HEK293 (cell line): ENCODE measurements at regions not wholly inside any gene's neighbourhood (a gene's known extent, or its start where the extent isn't known, plus 50 kb on each side); places are given as distances from the start of the nearest gene placed in this dataset.
"Not testable (repeated sequence)": the region's sequence is repeated elsewhere in the genome, so short reads cannot be mapped to it uniquely, and the experiment has no call there.

Experiments used
- CTCF ChIA-PET: fragments of 350-600 bp; formaldehyde crosslinking; extraction: SDS; loops from one replicate; lab custom pipeline; 2021; ENCODE audit warnings: antibody characterized with exemption; lab: Yijun Ruan, JAX
- POLR2A ChIA-PET: fragments of 300-600 bp; formaldehyde crosslinking; extraction: SDS; loops from one replicate; lab custom pipeline; 2020; ENCODE audit warnings: antibody characterized with exemption, inconsistent platforms; lab: Yijun Ruan, JAX
- H3K27ac ChIP-seq: fragments of 200-500 bp; sonication (Bioruptor generic); 2 replicates; pipeline ENCODE4 v1.5.1; 2014; ENCODE audit warnings: low read depth, low read length, control low read depth, inconsistent platforms; ENCODE audit errors: extremely low read depth
- H3K36me3 ChIP-seq, 2 experiments: fragments of 200-500 bp in 1 of 2; sonication (Bioruptor generic) in 1 of 2; 1 replicate in 1 of 2; 2 replicates in 1 of 2; pipeline ENCODE4 v1.5.1; 2014 to 2017; ENCODE audit warnings: inconsistent platforms in 2 of 2, low read length in 2 of 2; ENCODE audit not compliant: control insufficient read depth in 2 of 2, insufficient read depth in 1 of 2
- H3K4me1 ChIP-seq: fragments of 200-500 bp; sonication (Bioruptor generic); 2 replicates; pipeline ENCODE4 v1.5.1; 2014; ENCODE audit warnings: mild to moderate bottlenecking, low read length, inconsistent platforms; ENCODE audit not compliant: control insufficient read depth, insufficient read depth
- H3K4me3 ChIP-seq: 2 replicates; pipeline ENCODE4 v1.5.1; 2011; ENCODE audit warnings: low read depth, mild to moderate bottlenecking, control low read depth, low read length, moderate library complexity
- H3K9me3 ChIP-seq: fragments of 200-500 bp; sonication (Bioruptor generic); 2 replicates; pipeline ENCODE4 v1.5.1; 2014; ENCODE audit warnings: low read depth, low read length, inconsistent platforms; ENCODE audit not compliant: control insufficient read depth, insufficient read depth
- ELK4 ChIP-seq: IDR thresholded peaks from 2 replicates; pipeline ENCODE4 v1.6.1; 2011; ENCODE audit warnings: mild to moderate bottlenecking, low read depth, low read length, borderline replicate concordance
- MEIS1 ChIP-seq: sonication (generic); formaldehyde crosslinking; IDR thresholded peaks from 2 replicates; pipeline ENCODE4 v1.8.1; 2022; ENCODE audit warnings: missing genetic modification reagents, mild to moderate bottlenecking, borderline replicate concordance
- PATZ1 ChIP-seq: fragments of 450-650 bp; formaldehyde crosslinking; IDR thresholded peaks from 2 replicates; pipeline ENCODE4 v1.5.1; 2016; ENCODE audit warnings: missing biosample characterization, missing genetic modification characterization
- RBAK ChIP-seq: fragments of 450-650 bp; formaldehyde crosslinking; IDR thresholded peaks from 2 replicates; pipeline ENCODE4 v1.5.1; 2016; ENCODE audit warnings: missing biosample characterization, missing genetic modification characterization
- SCRT2 ChIP-seq: fragments of 450-650 bp; formaldehyde crosslinking; IDR thresholded peaks from 2 replicates; pipeline ENCODE4 v1.5.1; 2016; ENCODE audit warnings: missing biosample characterization, missing genetic modification characterization
- SETDB1 ChIP-seq: IDR thresholded peaks from one replicate; pipeline ENCODE4 v1.6.1; 2017; ENCODE audit warnings: mild to moderate bottlenecking, low read length, moderate library complexity, mixed read lengths; ENCODE audit not compliant: insufficient read length
- YY2 ChIP-seq: fragments of 450-650 bp; formaldehyde crosslinking; IDR thresholded peaks from 2 replicates; pipeline ENCODE4 v1.5.1; 2016; ENCODE audit warnings: missing biosample characterization, missing genetic modification characterization
- ZNF114 ChIP-seq: fragments of 450-650 bp; formaldehyde crosslinking; IDR thresholded peaks from 2 replicates; pipeline ENCODE4 v1.5.0; 2017; ENCODE audit warnings: missing biosample characterization, missing genetic modification characterization
- ZNF133 ChIP-seq: fragments of 450-650 bp; formaldehyde crosslinking; IDR thresholded peaks from 2 replicates; pipeline ENCODE4 v1.5.1; 2016; ENCODE audit warnings: missing biosample characterization, missing genetic modification characterization
- ZNF174 ChIP-seq: fragments of 450-650 bp; formaldehyde crosslinking; IDR thresholded peaks from 2 replicates; pipeline ENCODE4 v1.5.0; 2017; ENCODE audit warnings: missing biosample characterization, mild to moderate bottlenecking, missing genetic modification characterization
- ZNF239 ChIP-seq: fragments of 450-650 bp; formaldehyde crosslinking; IDR thresholded peaks from 2 replicates; pipeline ENCODE4 v1.5.1; 2016; ENCODE audit warnings: missing biosample characterization, missing genetic modification characterization
- ZNF280D ChIP-seq: fragments of 450-650 bp; formaldehyde crosslinking; IDR thresholded peaks from 2 replicates; pipeline ENCODE4 v1.5.1; 2016; ENCODE audit warnings: missing biosample characterization, missing genetic modification characterization
- ZNF366 ChIP-seq: fragments of 450-650 bp; formaldehyde crosslinking; conservative IDR thresholded peaks from 2 replicates; pipeline ENCODE4 v1.5.1; 2016; ENCODE audit warnings: missing biosample characterization, missing genetic modification characterization
- ZNF404 ChIP-seq: fragments of 450-650 bp; formaldehyde crosslinking; IDR thresholded peaks from 2 replicates; pipeline ENCODE4 v1.5.1; 2017; ENCODE audit warnings: missing biosample characterization, missing genetic modification characterization
- ZNF585B ChIP-seq: fragments of 450-650 bp; formaldehyde crosslinking; IDR thresholded peaks from 2 replicates; pipeline ENCODE4 v1.5.1; 2016; ENCODE audit warnings: missing biosample characterization, missing genetic modification characterization
- ZNF623 ChIP-seq: fragments of 450-650 bp; formaldehyde crosslinking; IDR thresholded peaks from 2 replicates; pipeline ENCODE4 v1.5.1; 2016; ENCODE audit warnings: missing biosample characterization, missing genetic modification characterization
- ZNF624 ChIP-seq: fragments of 450-650 bp; formaldehyde crosslinking; IDR thresholded peaks from 2 replicates; pipeline ENCODE4 v1.5.1; 2017; ENCODE audit warnings: missing biosample characterization, missing genetic modification characterization
- ZNF645 ChIP-seq: fragments of 450-650 bp; formaldehyde crosslinking; IDR thresholded peaks from 2 replicates; pipeline ENCODE4; 2016; ENCODE audit warnings: missing biosample characterization, missing genetic modification characterization

GRCh38 chr1:4178501-4179113 lies 278.5 kb upstream of the C1orf174 start (continued):
- TF ChIP-seq PATZ1 (tag by site-specific recombination) (no peak), ZNF174 (tag by site-specific recombination) (no peak), ZNF366 (no peak), ZNF404 (tag by site-specific recombination) (no peak), RBAK (no peak), ELK4 (no peak), ZNF585B (no peak), MEIS1 (CRISPR knock-in tag) (no peak), ZNF133 (no peak), ZNF624 (no peak), ZNF645 (tag by site-specific recombination) (no peak), ZNF280D (no peak), ZNF114 (no peak)

GRCh38 chr1:4179914-4180735 lies 280.1 kb upstream of the C1orf174 start:
- Histone ChIP-seq H3K9me3 (no peaks in the 10 kb centered on the region), H3K36me3 (no peaks in the 10 kb centered on the region), H3K4me3 (no peak overlapping the region), H3K4me1 (no peaks in the 10 kb centered on the region), H3K27ac (no peak overlapping the region)
- POLR2A ChIA-PET: no interaction called here
- CTCF ChIA-PET: interaction anchor here (0.6 kb wide), 1 partner anchor 60 kb away, joined by 4 read pairs; no protein-coding TSS in a partner anchor
- TF ChIP-seq ZNF239 (tag by site-specific recombination) (no peak), ZNF280D (no peak), ZNF623 (tag by site-specific recombination) (no peak), SETDB1 (no peak), YY2 (tag by site-specific recombination) (no peak), SCRT2 (tag by site-specific recombination) (no peak)
- TF ChIP-seq, all 188 proteins: peak for 0

GRCh38 chr1:4186486-4186885 lies 286.4 kb upstream of the C1orf174 start:
- CTCF ChIA-PET, H3K36me3 ChIP-seq, H3K4me1 ChIP-seq, H3K9me3 ChIP-seq, H3K4me3 ChIP-seq, H3K27ac ChIP-seq, POLR2A ChIA-PET: not testable (repeated sequence)
